ENCODE measurements at regions not wholly inside any gene's neighbourhood (a gene's known extent, or its start where the extent isn't known, plus 50 kb on each side); places are given as distances from the start of the nearest gene placed in this dataset.

GRCh38 chr13:37263871-37264270, 158.4 kb upstream of the CSNK1A1L start:
- no peak overlapping the region for H3K4me3 Mint-ChIP-seq
- H3K27ac Mint-ChIP-seq = no peak overlapping the region
- Histone ChIP-seq H3K36me3 (ENCODE audit: control insufficient read depth in 2 of 3, insufficient read depth in 3 of 3, low read length in 3 of 3) (no peaks in the 10 kb centered on the region), H3K9me3 (ENCODE audit: control insufficient read depth in 2 of 3, low read length in 3 of 3) (no peaks in the 10 kb centered on the region), H3K27ac (ENCODE audit: low read depth, low read length) (no peak overlapping the region), H3K4me1 (ENCODE audit: control insufficient read depth in 2 of 2, insufficient read depth in 2 of 2, low read length in 2 of 2) (no peaks in the 10 kb centered on the region), H3K27me3 (ENCODE audit: control insufficient read depth in 2 of 2, insufficient read depth in 2 of 2, low read length in 2 of 2) (no peaks in the 10 kb centered on the region), H3K4me3 (ENCODE audit: low read length) (no peak overlapping the region)
- no peaks in the 10 kb centered on the region for H3K4me1 Mint-ChIP-seq
- ATAC-seq (no peak), DNase-seq (no peak)
- ChIA-PET CTCF (no interaction called here), POLR2A (no interaction called here)
- peaks cover 0 to 9% (median 0%) of the 10 kb centered on the region in 5 donors for H3K36me3 Mint-ChIP-seq
- H3K27me3 Mint-ChIP-seq = no peaks in the 10 kb centered on the region
- intact Hi-C loops (cut with micrococcal nuclease) = no loop called here
- peaks cover 9 to 46% (median 21%) of the 10 kb centered on the region in 11 donors for H3K9me3 Mint-ChIP-seq

DNA sequence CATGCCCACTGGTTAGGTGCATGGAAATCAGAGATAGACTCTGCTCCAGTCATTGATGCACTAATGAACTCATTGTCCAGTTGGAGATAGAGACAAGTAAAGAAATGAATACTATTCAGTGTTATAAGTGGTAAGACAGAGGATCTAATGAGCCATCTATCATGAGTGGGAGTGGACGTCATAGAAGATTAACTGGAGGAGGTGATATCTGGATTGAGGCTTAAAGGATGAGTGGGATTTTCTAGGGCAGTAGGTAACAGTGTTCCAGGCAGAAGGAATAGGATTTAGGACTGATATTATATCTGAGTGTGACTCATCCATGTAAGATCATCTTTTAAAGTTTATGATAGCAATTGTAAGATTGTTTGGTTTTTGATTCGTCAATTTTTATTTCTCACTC, 152.2 kb upstream of the CSNK1A1L start:
- Histone ChIP-seq H3K27me3 (ENCODE audit: control insufficient read depth in 2 of 2, insufficient read depth in 2 of 2, low read length in 2 of 2) (no peaks in the 10 kb centered on the region), H3K4me3 (ENCODE audit: low read length) (no peak overlapping the region), H3K36me3 (ENCODE audit: control insufficient read depth in 2 of 3, insufficient read depth in 3 of 3, low read length in 3 of 3) (no peaks in the 10 kb centered on the region), H3K9me3 (ENCODE audit: control insufficient read depth in 2 of 3, low read length in 3 of 3) (no peaks in the 10 kb centered on the region), H3K4me1 (ENCODE audit: control insufficient read depth in 2 of 2, insufficient read depth in 2 of 2, low read length in 2 of 2) (no peaks in the 10 kb centered on the region), H3K27ac (ENCODE audit: low read depth, low read length) (no peak overlapping the region)
- ATAC-seq (no peak), DNase-seq (no peak)
- peaks cover 0 to 9% (median 0%) of the 10 kb centered on the region in 5 donors for H3K36me3 Mint-ChIP-seq
- CTCF ChIA-PET = no interaction called here
- no peak overlapping the region for H3K4me3 Mint-ChIP-seq
- POLR2A ChIA-PET = no interaction called here
- no peaks in the 10 kb centered on the region for H3K4me1 Mint-ChIP-seq
- H3K27ac Mint-ChIP-seq = no peak overlapping the region
- no peaks in the 10 kb centered on the region for H3K27me3 Mint-ChIP-seq
- intact Hi-C loops (cut with micrococcal nuclease) = no loop called here
- H3K9me3 Mint-ChIP-seq = peaks cover 4 to 35% (median 13%) of the 10 kb centered on the region in 11 donors

- Mint-ChIP-seq H3K4me1 (no peaks in the 10 kb centered on the region), H3K9me3 (peaks cover 4 to 35% (median 13%) of the 10 kb centered on the region in 11 donors), H3K4me3 (no peak overlapping the region), H3K36me3 (peaks cover 0 to 9% (median 0%) of the 10 kb centered on the region in 5 donors), H3K27me3 (no peaks in the 10 kb centered on the region), H3K27ac (no peak overlapping the region)
- Histone ChIP-seq H3K9me3 (ENCODE audit: control insufficient read depth in 2 of 3, low read length in 3 of 3) (no peaks in the 10 kb centered on the region), H3K4me1 (ENCODE audit: control insufficient read depth in 2 of 2, insufficient read depth in 2 of 2, low read length in 2 of 2) (no peaks in the 10 kb centered on the region), H3K27me3 (ENCODE audit: control insufficient read depth in 2 of 2, insufficient read depth in 2 of 2, low read length in 2 of 2) (no peaks in the 10 kb centered on the region), H3K4me3 (ENCODE audit: low read length) (no peak overlapping the region), H3K27ac (ENCODE audit: low read depth, low read length) (no peak overlapping the region), H3K36me3 (ENCODE audit: control insufficient read depth in 2 of 3, insufficient read depth in 3 of 3, low read length in 3 of 3) (no peaks in the 10 kb centered on the region)
- POLR2A ChIA-PET = no interaction called here
- ATAC-seq = no peak
- CTCF ChIA-PET = no interaction called here
- intact Hi-C loops (cut with micrococcal nuclease) = no loop called here
- DNase-seq = no peak
Measured at GRCh38 chr13:37257051-37257450, 151.6 kb upstream of the CSNK1A1L start.

DNA sequence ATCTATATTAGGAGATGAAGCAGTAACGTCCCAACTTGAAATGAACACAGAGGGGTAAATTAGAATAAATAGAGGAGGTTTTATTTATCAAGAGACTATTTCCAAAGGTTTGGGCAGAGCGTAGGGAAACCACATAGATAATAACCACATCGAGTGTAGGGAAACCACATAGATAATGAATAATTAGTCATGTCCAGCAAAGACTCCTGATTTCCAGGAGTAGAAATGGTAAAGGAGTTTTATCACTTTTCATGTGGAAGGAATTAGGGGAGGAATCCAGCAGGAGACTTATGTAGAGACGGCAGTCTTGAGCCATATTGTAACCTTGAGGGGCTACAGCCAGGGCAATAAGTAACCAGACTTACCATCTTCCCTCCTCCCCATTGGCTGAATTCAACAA, 136.3 kb upstream of the CSNK1A1L start:
- Histone ChIP-seq H3K9me3 (ENCODE audit: control insufficient read depth in 2 of 3, low read length in 3 of 3) (no peaks in the 10 kb centered on the region), H3K36me3 (ENCODE audit: control insufficient read depth in 2 of 3, insufficient read depth in 3 of 3, low read length in 3 of 3) (no peaks in the 10 kb centered on the region), H3K27me3 (ENCODE audit: control insufficient read depth in 2 of 2, insufficient read depth in 2 of 2, low read length in 2 of 2) (no peaks in the 10 kb centered on the region), H3K4me3 (ENCODE audit: low read length) (no peak overlapping the region), H3K27ac (ENCODE audit: low read depth, low read length) (no peak overlapping the region), H3K4me1 (ENCODE audit: control insufficient read depth in 2 of 2, insufficient read depth in 2 of 2, low read length in 2 of 2) (no peaks in the 10 kb centered on the region)
- H3K27ac Mint-ChIP-seq = no peak overlapping the region
- ChIA-PET CTCF (no interaction called here), POLR2A (no interaction called here)
- intact Hi-C loops (cut with micrococcal nuclease) = no loop called here
- peaks cover 5 to 22% (median 10%) of the 10 kb centered on the region in 11 donors for H3K9me3 Mint-ChIP-seq
- H3K27me3 Mint-ChIP-seq = no peaks in the 10 kb centered on the region
- H3K4me1 Mint-ChIP-seq = no peaks in the 10 kb centered on the region
- ATAC-seq (no peak), DNase-seq (no peak)
- peaks cover 0 to 4% (median 0%) of the 10 kb centered on the region in 5 donors for H3K36me3 Mint-ChIP-seq
- H3K4me3 Mint-ChIP-seq = no peak overlapping the region

DNA sequence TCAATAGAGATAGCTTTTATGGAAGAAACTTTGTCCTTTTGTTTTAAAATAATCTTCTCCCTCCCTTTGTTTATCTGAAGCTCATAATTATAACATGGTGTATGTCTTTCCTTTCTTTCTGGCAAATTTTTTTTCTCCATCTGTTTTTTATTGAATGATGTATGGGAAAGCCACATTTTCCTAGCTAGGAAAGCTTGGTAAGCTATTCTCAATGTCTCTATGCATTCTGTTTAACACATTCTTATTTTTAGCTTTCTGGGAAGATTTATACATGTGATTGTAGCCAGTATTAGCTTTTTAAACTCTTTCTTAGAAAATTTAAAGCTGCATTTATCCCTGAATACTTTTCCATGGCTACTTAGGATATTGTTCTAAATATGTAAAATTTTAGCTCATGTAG, 124.9 kb upstream of the CSNK1A1L start:
- POLR2A ChIA-PET = no interaction called here
- no peaks in the 10 kb centered on the region for H3K27me3 ChIP-seq (ENCODE audit: control insufficient read depth in 2 of 2, insufficient read depth in 2 of 2, low read length in 2 of 2)
- H3K4me1 ChIP-seq (ENCODE audit: control insufficient read depth in 2 of 2, insufficient read depth in 2 of 2, low read length in 2 of 2) = no peaks in the 10 kb centered on the region
- H3K36me3 ChIP-seq (ENCODE audit: control insufficient read depth in 2 of 3, insufficient read depth in 3 of 3, low read length in 3 of 3) = no peaks in the 10 kb centered on the region
- no peak overlapping the region for H3K27ac ChIP-seq (ENCODE audit: low read depth, low read length)
- CTCF ChIA-PET = no interaction called here
- H3K9me3 Mint-ChIP-seq = peaks cover 2 to 37% (median 8%) of the 10 kb centered on the region in 11 donors
- H3K27me3 Mint-ChIP-seq = no peaks in the 10 kb centered on the region
- no peak overlapping the region for H3K4me3 ChIP-seq (ENCODE audit: low read length)
- H3K36me3 Mint-ChIP-seq = no peaks in the 10 kb centered on the region
- ATAC-seq = no peak
- H3K27ac Mint-ChIP-seq = no peak overlapping the region
- no peak for DNase-seq
- no peaks in the 10 kb centered on the region for H3K4me1 Mint-ChIP-seq
- H3K4me3 Mint-ChIP-seq = no peak overlapping the region
- no peaks in the 10 kb centered on the region for H3K9me3 ChIP-seq (ENCODE audit: control insufficient read depth in 2 of 3, low read length in 3 of 3)
- intact Hi-C loops (cut with micrococcal nuclease) = no loop called here

DNA sequence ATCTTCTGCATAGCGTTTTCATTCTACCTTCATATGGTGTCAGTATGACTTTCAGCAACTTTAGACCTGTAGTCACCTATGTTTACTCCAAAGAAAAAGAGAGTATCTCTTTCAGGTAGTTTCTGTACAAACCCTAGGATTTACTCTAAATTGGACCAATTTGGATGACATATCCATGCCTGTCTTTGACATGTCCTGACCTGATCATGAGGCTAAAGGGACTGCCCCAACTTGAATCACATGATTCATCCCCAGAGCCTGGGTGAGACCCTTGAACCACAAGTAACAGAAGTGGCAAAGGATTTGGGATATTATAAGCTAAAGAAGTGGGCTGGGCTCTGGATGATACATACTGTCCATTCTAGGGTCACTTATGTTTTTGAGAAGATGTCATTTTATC, 124.5 kb upstream of the CSNK1A1L start:
- intact Hi-C loops (cut with micrococcal nuclease) = no loop called here
- no peaks in the 10 kb centered on the region for H3K36me3 Mint-ChIP-seq
- H3K27me3 Mint-ChIP-seq = no peaks in the 10 kb centered on the region
- Histone ChIP-seq H3K4me3 (ENCODE audit: low read length) (no peak overlapping the region), H3K9me3 (ENCODE audit: control insufficient read depth in 2 of 3, low read length in 3 of 3) (no peaks in the 10 kb centered on the region), H3K27ac (ENCODE audit: low read depth, low read length) (no peak overlapping the region), H3K27me3 (ENCODE audit: control insufficient read depth in 2 of 2, insufficient read depth in 2 of 2, low read length in 2 of 2) (no peaks in the 10 kb centered on the region), H3K36me3 (ENCODE audit: control insufficient read depth in 2 of 3, insufficient read depth in 3 of 3, low read length in 3 of 3) (no peaks in the 10 kb centered on the region), H3K4me1 (ENCODE audit: control insufficient read depth in 2 of 2, insufficient read depth in 2 of 2, low read length in 2 of 2) (no peaks in the 10 kb centered on the region)
- CTCF ChIA-PET = no interaction called here
- no peak overlapping the region for H3K27ac Mint-ChIP-seq
- no peaks in the 10 kb centered on the region for H3K4me1 Mint-ChIP-seq
- ATAC-seq (no peak), DNase-seq (no peak)
- peaks cover 2 to 38% (median 8%) of the 10 kb centered on the region in 11 donors for H3K9me3 Mint-ChIP-seq
- POLR2A ChIA-PET = no interaction called here
- H3K4me3 Mint-ChIP-seq = no peak overlapping the region

- DNase-seq (no peak), ATAC-seq (no peak)
- ChIA-PET POLR2A (no interaction called here), CTCF (no interaction called here)
- no peaks in the 10 kb centered on the region for H3K27me3 ChIP-seq (ENCODE audit: control insufficient read depth in 2 of 2, insufficient read depth in 2 of 2, low read length in 2 of 2)
- peaks cover 1 to 43% (median 16%) of the 10 kb centered on the region in 11 donors for H3K9me3 Mint-ChIP-seq
- no peak overlapping the region for H3K27ac Mint-ChIP-seq
- no peak overlapping the region for H3K27ac ChIP-seq (ENCODE audit: low read depth, low read length)
- H3K36me3 ChIP-seq (ENCODE audit: control insufficient read depth in 2 of 3, insufficient read depth in 3 of 3, low read length in 3 of 3) = no peaks in the 10 kb centered on the region
- H3K27me3 Mint-ChIP-seq = no peaks in the 10 kb centered on the region
- intact Hi-C loops (cut with micrococcal nuclease) = no loop called here
- no peak overlapping the region for H3K4me3 ChIP-seq (ENCODE audit: low read length)
- no peaks in the 10 kb centered on the region for H3K4me1 Mint-ChIP-seq
- H3K4me1 ChIP-seq (ENCODE audit: control insufficient read depth in 2 of 2, insufficient read depth in 2 of 2, low read length in 2 of 2) = no peaks in the 10 kb centered on the region
- no peaks in the 10 kb centered on the region for H3K36me3 Mint-ChIP-seq
- H3K4me3 Mint-ChIP-seq = no peak overlapping the region
- H3K9me3 ChIP-seq (ENCODE audit: control insufficient read depth in 2 of 3, low read length in 3 of 3) = no peaks in the 10 kb centered on the region
Measured at GRCh38 chr13:37226971-37227370, 121.5 kb upstream of the CSNK1A1L start.

Measured in naive thymus-derived CD4-positive, alpha-beta T cell (primary cell).